GM12878 (cell line): ENCODE measurements at regions not wholly inside any gene's neighbourhood (a gene's known extent, or its start where the extent isn't known, plus 50 kb on each side); places are given as distances from the start of the nearest gene placed in this dataset.

Experiments
- POLR2AphosphoS5 ChIP-seq: IDR thresholded peaks from 2 replicates; pipeline ENCODE4 v1.6.1; 2011; ENCODE audit warnings: mild to moderate bottlenecking, low read length, inconsistent platforms
- SMC3 ChIP-seq: IDR thresholded peaks from 2 replicates; pipeline ENCODE4 v1.6.1; 2011; ENCODE audit warnings: low read length, improper control_type of control experiment, borderline replicate concordance
- SRF ChIP-seq, 2 experiments: IDR thresholded peaks; 2 replicates each; pipeline ENCODE4 v1.6.1; 2011; ENCODE audit warnings: low read depth in 2 of 2, low read length in 2 of 2, mild to moderate bottlenecking in 1 of 2, moderate library complexity in 1 of 2
- TARDBP ChIP-seq: IDR thresholded peaks from 2 replicates; pipeline ENCODE4 v1.6.1; 2016; ENCODE audit warnings: borderline replicate concordance
- ZBTB4 ChIP-seq: fragments of 450-650 bp; formaldehyde crosslinking; IDR thresholded peaks from 2 replicates; pipeline ENCODE4 v1.4.0; 2022; ENCODE audit warnings: mild to moderate bottlenecking, moderate library complexity
- TF ChIP-seq, protein P1 (sequence below), 3 experiments: IDR thresholded peaks in 2 of 3; conservative IDR thresholded peaks in 1 of 3; 2 replicates each; pipeline ENCODE4 v1.5.1; 2011; ENCODE audit warnings: low read depth in 3 of 3, low read length in 3 of 3, mild to moderate bottlenecking in 3 of 3, control low read depth in 2 of 3, moderate library complexity in 2 of 3, inconsistent platforms in 1 of 3, mixed read lengths in 1 of 3; ENCODE audit not compliant: control insufficient read depth in 2 of 3, insufficient read depth in 1 of 3; ENCODE audit errors: extremely low read depth in 1 of 3
- TF ChIP-seq, protein P2 (sequence below): fragments of 450-650 bp; IDR thresholded peaks from 2 replicates; pipeline ENCODE4 v1.6.1; 2018; ENCODE audit warnings: mild to moderate bottlenecking, low read depth, moderate library complexity; ENCODE audit not compliant: partially characterized antibody

DNA sequence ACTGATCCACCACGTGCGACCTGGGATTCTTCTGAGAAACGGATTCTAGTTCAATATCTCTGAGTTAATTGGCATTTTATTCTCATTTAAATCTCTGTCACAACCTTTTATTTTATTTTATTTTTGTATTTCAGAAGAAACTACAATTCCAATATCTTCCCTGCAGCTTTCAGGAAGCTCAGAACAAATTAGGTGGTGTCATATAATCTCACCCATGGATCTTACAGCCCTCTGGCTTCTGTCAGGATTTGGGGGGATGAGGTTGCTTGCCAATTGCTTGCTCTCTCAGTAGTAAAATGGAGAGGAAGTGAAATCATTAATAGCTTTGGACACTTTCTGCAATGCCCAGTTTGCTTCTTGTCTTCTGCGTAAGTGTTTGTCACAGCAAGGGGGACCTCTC is 205.4 kb downstream of the TLE3 start (continued):
- TF ChIP-seq ZBTB4 (CRISPR knock-in tag) (no peak), SRF (IDR thresholded peaks at IDR 0.05; ENCODE audit: low read depth in 2 of 2, low read length in 2 of 2) (no peak), SMC3 (no peak), TARDBP (no peak), POLR2AphosphoS5 (no peak)
- TF ChIP-seq, protein P1, sequence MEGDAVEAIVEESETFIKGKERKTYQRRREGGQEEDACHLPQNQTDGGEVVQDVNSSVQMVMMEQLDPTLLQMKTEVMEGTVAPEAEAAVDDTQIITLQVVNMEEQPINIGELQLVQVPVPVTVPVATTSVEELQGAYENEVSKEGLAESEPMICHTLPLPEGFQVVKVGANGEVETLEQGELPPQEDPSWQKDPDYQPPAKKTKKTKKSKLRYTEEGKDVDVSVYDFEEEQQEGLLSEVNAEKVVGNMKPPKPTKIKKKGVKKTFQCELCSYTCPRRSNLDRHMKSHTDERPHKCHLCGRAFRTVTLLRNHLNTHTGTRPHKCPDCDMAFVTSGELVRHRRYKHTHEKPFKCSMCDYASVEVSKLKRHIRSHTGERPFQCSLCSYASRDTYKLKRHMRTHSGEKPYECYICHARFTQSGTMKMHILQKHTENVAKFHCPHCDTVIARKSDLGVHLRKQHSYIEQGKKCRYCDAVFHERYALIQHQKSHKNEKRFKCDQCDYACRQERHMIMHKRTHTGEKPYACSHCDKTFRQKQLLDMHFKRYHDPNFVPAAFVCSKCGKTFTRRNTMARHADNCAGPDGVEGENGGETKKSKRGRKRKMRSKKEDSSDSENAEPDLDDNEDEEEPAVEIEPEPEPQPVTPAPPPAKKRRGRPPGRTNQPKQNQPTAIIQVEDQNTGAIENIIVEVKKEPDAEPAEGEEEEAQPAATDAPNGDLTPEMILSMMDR (IDR thresholded peaks at IDR 0.05 in 2 of 3, conservative IDR thresholded peaks at IDR 0.05 in 1 of 3; ENCODE audit: control insufficient read depth in 2 of 3, extremely low read depth in 1 of 3, insufficient read depth in 1 of 3, low read depth in 3 of 3, low read length in 3 of 3) = no peak
- TF ChIP-seq, protein P2, sequence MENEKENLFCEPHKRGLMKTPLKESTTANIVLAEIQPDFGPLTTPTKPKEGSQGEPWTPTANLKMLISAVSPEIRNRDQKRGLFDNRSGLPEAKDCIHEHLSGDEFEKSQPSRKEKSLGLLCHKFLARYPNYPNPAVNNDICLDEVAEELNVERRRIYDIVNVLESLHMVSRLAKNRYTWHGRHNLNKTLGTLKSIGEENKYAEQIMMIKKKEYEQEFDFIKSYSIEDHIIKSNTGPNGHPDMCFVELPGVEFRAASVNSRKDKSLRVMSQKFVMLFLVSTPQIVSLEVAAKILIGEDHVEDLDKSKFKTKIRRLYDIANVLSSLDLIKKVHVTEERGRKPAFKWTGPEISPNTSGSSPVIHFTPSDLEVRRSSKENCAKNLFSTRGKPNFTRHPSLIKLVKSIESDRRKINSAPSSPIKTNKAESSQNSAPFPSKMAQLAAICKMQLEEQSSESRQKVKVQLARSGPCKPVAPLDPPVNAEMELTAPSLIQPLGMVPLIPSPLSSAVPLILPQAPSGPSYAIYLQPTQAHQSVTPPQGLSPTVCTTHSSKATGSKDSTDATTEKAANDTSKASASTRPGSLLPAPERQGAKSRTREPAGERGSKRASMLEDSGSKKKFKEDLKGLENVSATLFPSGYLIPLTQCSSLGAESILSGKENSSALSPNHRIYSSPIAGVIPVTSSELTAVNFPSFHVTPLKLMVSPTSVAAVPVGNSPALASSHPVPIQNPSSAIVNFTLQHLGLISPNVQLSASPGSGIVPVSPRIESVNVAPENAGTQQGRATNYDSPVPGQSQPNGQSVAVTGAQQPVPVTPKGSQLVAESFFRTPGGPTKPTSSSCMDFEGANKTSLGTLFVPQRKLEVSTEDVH = no peak
